Neural cell (in vitro differentiated cells): ENCODE measurements at regions not wholly inside any gene's neighbourhood (a gene's known extent, or its start where the extent isn't known, plus 50 kb on each side); places are given as distances from the start of the nearest gene placed in this dataset.

ENCODE experiments used
- H2AFZ ChIP-seq: fragments of 200-600, 300-800 bp; sonication (generic), shearing (Covaris generic); 2 replicates; pipeline ENCODE4 v1.6.0; 2014; ENCODE audit warnings: low read depth, mild to moderate bottlenecking, antibody characterized with exemption, low read length, moderate library complexity
- H3F3A ChIP-seq: fragments of 200-600 bp; shearing (Covaris generic); 2 replicates; pipeline ENCODE4 v1.6.1; 2016; ENCODE audit warnings: mild to moderate bottlenecking, moderate library complexity, mixed read lengths, antibody characterized with exemption, low read length; ENCODE audit not compliant: insufficient read depth, poor library complexity, severe bottlenecking
- H3K27ac ChIP-seq: fragments of 200-600, 300-800 bp; sonication (generic), shearing (Covaris generic); 2 replicates; pipeline ENCODE4 v1.5.1; 2014; ENCODE audit warnings: mild to moderate bottlenecking, low read length, moderate library complexity
- H3K27me3 ChIP-seq: fragments of 300-800, 200-600 bp; sonication (generic), shearing (Covaris generic); 2 replicates; pipeline ENCODE4 v1.6.0; 2014; ENCODE audit warnings: mild to moderate bottlenecking, low read depth, low read length, moderate library complexity; ENCODE audit not compliant: insufficient read depth
- H3K36me3 ChIP-seq: fragments of 300-800, 200-600 bp; sonication (generic), shearing (Covaris generic); 2 replicates; pipeline ENCODE4 v1.5.1; 2014; ENCODE audit warnings: mild to moderate bottlenecking, antibody characterized with exemption, low read length, moderate library complexity; ENCODE audit not compliant: insufficient read depth
- H3K4me2 ChIP-seq: fragments of 300-800, 200-600 bp; sonication (generic), shearing (Covaris generic); 2 replicates; pipeline ENCODE4 v1.6.0; 2014; ENCODE audit warnings: mild to moderate bottlenecking, low read length
- H3K4me3 ChIP-seq: fragments of 300-800, 200-600 bp; sonication (generic), shearing (Covaris generic); 2 replicates; pipeline ENCODE4 v1.5.1; 2014; ENCODE audit warnings: mild to moderate bottlenecking, low read length, moderate library complexity
- H3K79me2 ChIP-seq: fragments of 200-600 bp; shearing (Covaris generic); replicated peaks from 2 replicates; pipeline ENCODE4 v1.6.0; 2014; ENCODE audit warnings: mild to moderate bottlenecking, low read length, moderate library complexity; ENCODE audit not compliant: insufficient read depth
- H3K9ac ChIP-seq: fragments of 300-800, 200-600 bp; sonication (generic), shearing (Covaris generic); 2 replicates; pipeline ENCODE4 v1.6.1; 2016; ENCODE audit warnings: mild to moderate bottlenecking, low read length, mixed read lengths
- H3K9me2 ChIP-seq: fragments of 200-600 bp; shearing (Covaris generic); 2 replicates; pipeline ENCODE4 v1.6.1; 2016; ENCODE audit warnings: mild to moderate bottlenecking, low read length, mixed read lengths; ENCODE audit not compliant: insufficient read depth
- H3K9me3 ChIP-seq: fragments of 200-600, 300-800 bp; sonication (generic), shearing (Covaris generic); 2 replicates; pipeline ENCODE4 v1.6.1; 2016; ENCODE audit warnings: mild to moderate bottlenecking, mixed run types, low read length, moderate library complexity, mixed read lengths
- H4K20me1 ChIP-seq: fragments of 200-600 bp; shearing (Covaris generic); 2 replicates; pipeline ENCODE4 v1.6.1; 2016; ENCODE audit warnings: mild to moderate bottlenecking, mixed run types; ENCODE audit not compliant: insufficient read depth
- EP300 ChIP-seq: fragments of 450-650 bp; conservative IDR thresholded peaks from 2 replicates; pipeline ENCODE4 v1.6.1; 2014; ENCODE audit warnings: antibody characterized with exemption, mild to moderate bottlenecking, moderate library complexity; ENCODE audit not compliant: poor library complexity, severe bottlenecking
- EZH2 ChIP-seq: fragments of 200-600, 300-800 bp; shearing (Covaris generic), sonication (generic); IDR thresholded peaks from 2 replicates; pipeline ENCODE4 v1.6.1; 2014; ENCODE audit warnings: antibody characterized with exemption, low read length, borderline replicate concordance, mild to moderate bottlenecking; ENCODE audit not compliant: insufficient read depth, poor library complexity, severe bottlenecking
- MXI1 ChIP-seq: fragments of 450-650 bp; conservative IDR thresholded peaks from 2 replicates; pipeline ENCODE4 v1.6.1; 2014; ENCODE audit warnings: antibody characterized with exemption, mild to moderate bottlenecking; ENCODE audit not compliant: poor library complexity, severe bottlenecking
- POLR2AphosphoS5 ChIP-seq: IDR thresholded peaks from 2 replicates; pipeline ENCODE4 v1.6.1; 2012
- RAD21 ChIP-seq: fragments of 450-650 bp; conservative IDR thresholded peaks from 2 replicates; pipeline ENCODE4 v1.6.1; 2014; ENCODE audit warnings: antibody characterized with exemption, mild to moderate bottlenecking, moderate library complexity
- REST ChIP-seq: IDR thresholded peaks from 2 replicates; pipeline ENCODE4 v1.6.1; 2012; ENCODE audit warnings: borderline replicate concordance
- SMC3 ChIP-seq: fragments of 450-650 bp; conservative IDR thresholded peaks from 2 replicates; pipeline ENCODE4 v1.6.1; 2014; ENCODE audit warnings: antibody characterized with exemption, mild to moderate bottlenecking, moderate library complexity; ENCODE audit not compliant: poor library complexity
- TAF1 ChIP-seq: IDR thresholded peaks from 2 replicates; pipeline ENCODE4 v1.6.1; 2012; ENCODE audit warnings: low read depth
- TF ChIP-seq, protein P1 (sequence below): fragments of 450-650 bp; IDR thresholded peaks from 2 replicates; pipeline ENCODE4 v1.5.1; 2014; ENCODE audit warnings: antibody characterized with exemption, mild to moderate bottlenecking, moderate library complexity; ENCODE audit not compliant: poor library complexity, severe bottlenecking

DNA sequence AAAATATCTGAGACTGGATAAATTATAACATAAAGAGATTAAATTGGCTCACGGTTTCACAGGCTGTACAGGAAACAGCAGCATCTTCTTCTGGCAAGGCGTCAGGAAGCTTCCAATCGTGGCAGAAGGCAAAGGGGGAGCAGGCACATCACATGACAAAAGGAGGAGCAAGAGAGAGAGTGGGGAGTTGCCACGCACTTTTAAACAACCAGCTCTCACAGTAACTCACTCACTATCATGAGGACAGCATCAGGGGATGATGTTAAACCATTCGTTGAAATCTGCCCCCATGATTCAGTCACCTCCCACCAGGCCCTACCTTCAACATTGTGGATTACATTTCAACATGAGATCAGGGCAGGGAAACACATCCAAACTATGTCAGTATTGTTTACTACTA, 114.5 kb upstream of the SPATA16 start:
- Histone ChIP-seq H3K27me3 (no peaks in the 10 kb centered on the region), H3K27ac (no peak overlapping the region), H4K20me1 (no peaks in the 10 kb centered on the region), H3K4me3 (no peak overlapping the region), H2AFZ (no peak overlapping the region), H3K36me3 (no peaks in the 10 kb centered on the region), H3K79me2 (no peaks in the 10 kb centered on the region), H3F3A (no peaks in the 10 kb centered on the region), H3K9me3 (no peaks in the 10 kb centered on the region), H3K9ac (no peak overlapping the region), H3K9me2 (no peaks in the 10 kb centered on the region), H3K4me2 (no peak overlapping the region)
- TF ChIP-seq SMC3 = no peak
- TF ChIP-seq MXI1 = no peak
- TF ChIP-seq REST = no peak
- TF ChIP-seq, protein P1, sequence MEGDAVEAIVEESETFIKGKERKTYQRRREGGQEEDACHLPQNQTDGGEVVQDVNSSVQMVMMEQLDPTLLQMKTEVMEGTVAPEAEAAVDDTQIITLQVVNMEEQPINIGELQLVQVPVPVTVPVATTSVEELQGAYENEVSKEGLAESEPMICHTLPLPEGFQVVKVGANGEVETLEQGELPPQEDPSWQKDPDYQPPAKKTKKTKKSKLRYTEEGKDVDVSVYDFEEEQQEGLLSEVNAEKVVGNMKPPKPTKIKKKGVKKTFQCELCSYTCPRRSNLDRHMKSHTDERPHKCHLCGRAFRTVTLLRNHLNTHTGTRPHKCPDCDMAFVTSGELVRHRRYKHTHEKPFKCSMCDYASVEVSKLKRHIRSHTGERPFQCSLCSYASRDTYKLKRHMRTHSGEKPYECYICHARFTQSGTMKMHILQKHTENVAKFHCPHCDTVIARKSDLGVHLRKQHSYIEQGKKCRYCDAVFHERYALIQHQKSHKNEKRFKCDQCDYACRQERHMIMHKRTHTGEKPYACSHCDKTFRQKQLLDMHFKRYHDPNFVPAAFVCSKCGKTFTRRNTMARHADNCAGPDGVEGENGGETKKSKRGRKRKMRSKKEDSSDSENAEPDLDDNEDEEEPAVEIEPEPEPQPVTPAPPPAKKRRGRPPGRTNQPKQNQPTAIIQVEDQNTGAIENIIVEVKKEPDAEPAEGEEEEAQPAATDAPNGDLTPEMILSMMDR = no peak
- no peak for TF ChIP-seq POLR2AphosphoS5
- no peak for TF ChIP-seq EP300
- no peak for TF ChIP-seq RAD21
- no peak for TF ChIP-seq TAF1
- no peak for TF ChIP-seq EZH2

- no peak for TF ChIP-seq SMC3
- TF ChIP-seq EP300 = no peak
- TF ChIP-seq POLR2AphosphoS5 = no peak
- no peak for TF ChIP-seq REST
- H2AFZ ChIP-seq = no peak overlapping the region
- H3K9ac ChIP-seq = no peak overlapping the region
- H3K4me3 ChIP-seq = no peak overlapping the region
- no peaks in the 10 kb centered on the region for H4K20me1 ChIP-seq
- no peaks in the 10 kb centered on the region for H3F3A ChIP-seq
- H3K9me2 ChIP-seq = no peaks in the 10 kb centered on the region
- no peak overlapping the region for H3K27ac ChIP-seq
- no peaks in the 10 kb centered on the region for H3K27me3 ChIP-seq
- no peaks in the 10 kb centered on the region for H3K9me3 ChIP-seq
- no peak overlapping the region for H3K4me2 ChIP-seq
- H3K36me3 ChIP-seq = no peaks in the 10 kb centered on the region
- no peaks in the 10 kb centered on the region for H3K79me2 ChIP-seq
Observed at GRCh38 chr3:173253471-173253870, 112.4 kb upstream of the SPATA16 start.
